Thoracic aorta (tissue), 2 donors: ENCODE measurements at regions not wholly inside any gene's neighbourhood (a gene's known extent, or its start where the extent isn't known, plus 50 kb on each side); places are given as distances from the start of the nearest gene placed in this dataset.

Source experiments
- ATAC-seq: fragments of 150-250 bp; one replicate; pipeline ENCODE4 v1.8.0; 2017; ENCODE audit warnings: low read depth; ENCODE audit not compliant: insufficient number of reproducible peaks, low FRiP score
- DNase-seq: peaks from one replicate; pipeline ENCODE4 v3.0.0-alpha.2; 2020; ENCODE audit warnings: low spot score
- H3K27ac ChIP-seq, 2 donors: fragments of 200-600 bp; sonication (generic); 1 replicate in 1 of 2; 2 replicates in 1 of 2; pipeline ENCODE4 v1.5.1; 2016; ENCODE audit warnings: mild to moderate bottlenecking in 2 of 2, moderate library complexity in 2 of 2
- H3K27me3 ChIP-seq: fragments of 200-600 bp; sonication (generic); replicated peaks from 2 replicates; pipeline ENCODE4 v1.6.0; 2016; ENCODE audit warnings: mild to moderate bottlenecking; ENCODE audit not compliant: insufficient read depth
- H3K36me3 ChIP-seq: fragments of 200-600 bp; sonication (generic); one replicate; pipeline ENCODE4 v1.5.1; 2016
- H3K4me1 ChIP-seq, 2 donors: fragments of 200-600 bp; sonication (generic); 1 replicate in 1 of 2; 2 replicates in 1 of 2; pipeline versions ENCODE4 v1.5.1 to v1.6.0; 2016; ENCODE audit warnings: low read depth in 2 of 2, mild to moderate bottlenecking in 1 of 2; ENCODE audit not compliant: control insufficient read depth in 1 of 2
- H3K4me3 ChIP-seq: fragments of 200-600 bp; sonication (generic); 2 replicates; pipeline ENCODE4 v1.5.1; 2016; ENCODE audit warnings: mild to moderate bottlenecking
- H3K9me3 ChIP-seq: fragments of 200-600 bp; sonication (generic); 2 replicates; pipeline ENCODE4 v1.5.1; 2016
- CTCF ChIP-seq: fragments of 200-600 bp; sonication (generic); IDR thresholded peaks from one replicate; pipeline ENCODE4 v1.5.1; 2019; ENCODE audit warnings: antibody characterized with exemption

DNA sequence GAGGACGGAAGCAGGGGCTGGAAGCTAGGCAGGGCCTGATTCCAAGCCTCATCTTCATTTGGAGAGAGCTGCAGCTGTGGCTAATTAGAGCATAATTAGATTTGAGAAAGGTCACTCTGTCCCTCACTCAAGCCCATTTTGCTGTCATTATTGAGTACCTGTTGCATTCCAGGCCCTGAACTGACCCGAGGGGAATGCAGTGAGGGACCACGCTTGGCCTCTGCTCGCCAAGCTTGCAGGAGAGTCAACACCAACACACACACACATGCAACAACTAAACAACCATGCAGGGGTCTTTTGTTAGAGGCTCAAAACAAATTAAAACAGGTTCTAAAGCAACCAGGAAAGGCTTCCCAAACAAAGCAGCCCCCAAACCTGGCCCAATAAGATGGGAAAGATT lies 52.7 kb upstream of the MAMLD1 start:
- DNase-seq (no peak), ATAC-seq (no peak)
- Histone ChIP-seq H3K27me3 (no peaks in the 10 kb centered on the region), H3K4me3 (no peak overlapping the region), H3K36me3 (no peaks in the 10 kb centered on the region), H3K9me3 (no peaks in the 10 kb centered on the region), H3K27ac (no peak overlapping the region), H3K4me1 (no peaks in the 10 kb centered on the region)
- TF ChIP-seq CTCF, result no peak

- Histone ChIP-seq H3K9me3 (no peaks in the 10 kb centered on the region), H3K27ac (no peak overlapping the region), H3K36me3 (no peaks in the 10 kb centered on the region), H3K4me1 (no peaks in the 10 kb centered on the region), H3K27me3 (no peaks in the 10 kb centered on the region), H3K4me3 (no peak overlapping the region)
- DNase-seq (no peak), ATAC-seq (no peak)
- TF ChIP-seq CTCF, result no peak
These were observed 52.2 kb upstream of the MAMLD1 start for GRCh38 chrX:150310881-150311280.

DNA sequence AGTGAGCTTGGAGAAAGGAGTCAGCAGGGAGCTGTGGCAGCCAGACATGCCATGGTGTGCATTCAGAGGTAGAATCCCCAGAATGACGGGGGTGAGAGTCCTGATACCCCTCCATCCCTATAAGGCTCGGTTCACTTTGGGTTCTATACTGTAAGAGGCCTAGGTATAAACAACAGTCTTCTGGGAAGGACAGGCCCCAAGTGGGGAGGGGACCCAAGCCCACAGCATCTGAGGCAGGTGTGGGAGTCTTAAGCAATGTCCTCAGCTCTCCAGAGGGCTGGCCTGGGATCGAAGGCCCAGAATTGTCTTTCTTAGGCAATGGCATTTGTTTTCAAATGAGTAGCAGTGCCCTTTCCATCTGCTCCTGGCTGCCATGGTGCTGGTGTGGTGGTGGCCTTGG lies 50.2 kb upstream of the MAMLD1 start:
- no peak for DNase-seq
- no peak for ATAC-seq

More for the DNA sequence above, 50.2 kb upstream of the MAMLD1 start:
- no peaks in the 10 kb centered on the region for H3K27me3 ChIP-seq
- no peaks in the 10 kb centered on the region for H3K36me3 ChIP-seq
- no peaks in the 10 kb centered on the region for H3K4me1 ChIP-seq
- H3K9me3 ChIP-seq, result no peaks in the 10 kb centered on the region
- H3K4me3 ChIP-seq, result no peak overlapping the region
- no peak for TF ChIP-seq CTCF
- H3K27ac ChIP-seq, result no peak overlapping the region
